H4 (cell line): ENCODE measurements at regions not wholly inside any gene's neighbourhood (a gene's known extent, or its start where the extent isn't known, plus 50 kb on each side); places are given as distances from the start of the nearest gene placed in this dataset.

Experiments
- DNase-seq: peaks from one replicate; pipeline ENCODE4 v3.0.0-alpha.2; 2015; ENCODE audit warnings: low spot score

- no peak for DNase-seq
Observed at GRCh38 chr1:101698681-101699080, 298.0 kb downstream of the OLFM3 start.

GRCh38 chr1:101704895-101705294, 291.8 kb downstream of the OLFM3 start:
- no peak for DNase-seq

- DNase-seq: no peak
Observed at GRCh38 chr1:101706366-101706765, 290.4 kb downstream of the OLFM3 start.

GRCh38 chr1:101709721-101710120, 287.0 kb downstream of the OLFM3 start:
- no peak for DNase-seq

GRCh38 chr1:101713760-101714159, 283.0 kb downstream of the OLFM3 start:
- DNase-seq: no peak

- no peak for DNase-seq
Observed at GRCh38 chr1:101723415-101723814, 273.3 kb downstream of the OLFM3 start.

GRCh38 chr1:101728029-101728428, 268.7 kb downstream of the OLFM3 start:
- no peak for DNase-seq

GRCh38 chr1:101730559-101730958, 266.2 kb downstream of the OLFM3 start:
- no peak for DNase-seq

- DNase-seq: no peak
Observed at GRCh38 chr1:101732261-101732660, 264.5 kb downstream of the OLFM3 start.

GRCh38 chr1:101733340-101733739, 263.4 kb downstream of the OLFM3 start:
- DNase-seq: no peak

GRCh38 chr1:101738475-101738874, 258.3 kb downstream of the OLFM3 start:
- DNase-seq: no peak

GRCh38 chr1:101739146-101739545, 257.6 kb downstream of the OLFM3 start:
- DNase-seq: no peak

GRCh38 chr1:101739826-101740330, 256.8 kb downstream of the OLFM3 start:
- no peak for DNase-seq

GRCh38 chr1:101741910-101742309, 254.8 kb downstream of the OLFM3 start:
- no peak for DNase-seq

- DNase-seq: no peak
Observed at GRCh38 chr1:101742509-101742908, 254.2 kb downstream of the OLFM3 start.

GRCh38 chr1:101745551-101746270, 251.0 kb downstream of the OLFM3 start:
- DNase-seq: no peak

GRCh38 chr1:101748077-101748476, 248.6 kb downstream of the OLFM3 start:
- no peak for DNase-seq
